Uterus (tissue), 2 donors: ENCODE measurements at regions not wholly inside any gene's neighbourhood (a gene's known extent, or its start where the extent isn't known, plus 50 kb on each side); places are given as distances from the start of the nearest gene placed in this dataset.

Source experiments
- POLR2A ChIP-seq, 2 donors: fragments of 450-650 bp; IDR thresholded peaks; one replicate each; pipeline ENCODE4 v1.6.1; 2016; ENCODE audit warnings: antibody characterized with exemption in 2 of 2, mild to moderate bottlenecking in 1 of 2, moderate library complexity in 1 of 2
- TF ChIP-seq, protein P1 (sequence below), 4 experiments: fragments of 200-600 bp in 2 of 4; fragments of 450-650 bp in 2 of 4; sonication (generic) in 2 of 4; IDR thresholded peaks; one replicate each; pipeline ENCODE4 v1.5.1; 2016 to 2019; ENCODE audit warnings: antibody characterized with exemption in 4 of 4, mild to moderate bottlenecking in 2 of 4, moderate library complexity in 1 of 4

- TF ChIP-seq, protein P1, sequence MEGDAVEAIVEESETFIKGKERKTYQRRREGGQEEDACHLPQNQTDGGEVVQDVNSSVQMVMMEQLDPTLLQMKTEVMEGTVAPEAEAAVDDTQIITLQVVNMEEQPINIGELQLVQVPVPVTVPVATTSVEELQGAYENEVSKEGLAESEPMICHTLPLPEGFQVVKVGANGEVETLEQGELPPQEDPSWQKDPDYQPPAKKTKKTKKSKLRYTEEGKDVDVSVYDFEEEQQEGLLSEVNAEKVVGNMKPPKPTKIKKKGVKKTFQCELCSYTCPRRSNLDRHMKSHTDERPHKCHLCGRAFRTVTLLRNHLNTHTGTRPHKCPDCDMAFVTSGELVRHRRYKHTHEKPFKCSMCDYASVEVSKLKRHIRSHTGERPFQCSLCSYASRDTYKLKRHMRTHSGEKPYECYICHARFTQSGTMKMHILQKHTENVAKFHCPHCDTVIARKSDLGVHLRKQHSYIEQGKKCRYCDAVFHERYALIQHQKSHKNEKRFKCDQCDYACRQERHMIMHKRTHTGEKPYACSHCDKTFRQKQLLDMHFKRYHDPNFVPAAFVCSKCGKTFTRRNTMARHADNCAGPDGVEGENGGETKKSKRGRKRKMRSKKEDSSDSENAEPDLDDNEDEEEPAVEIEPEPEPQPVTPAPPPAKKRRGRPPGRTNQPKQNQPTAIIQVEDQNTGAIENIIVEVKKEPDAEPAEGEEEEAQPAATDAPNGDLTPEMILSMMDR (IDR thresholded peaks at IDR 0.05), result no peak
- TF ChIP-seq POLR2A (IDR thresholded peaks at IDR 0.05), result no peak
Observed at GRCh38 chr6:80465513-80465912, 359.0 kb downstream of the BCKDHB start.
